ENCODE measurements at regions not wholly inside any gene's neighbourhood (a gene's known extent, or its start where the extent isn't known, plus 50 kb on each side); places are given as distances from the start of the nearest gene placed in this dataset.

DNA sequence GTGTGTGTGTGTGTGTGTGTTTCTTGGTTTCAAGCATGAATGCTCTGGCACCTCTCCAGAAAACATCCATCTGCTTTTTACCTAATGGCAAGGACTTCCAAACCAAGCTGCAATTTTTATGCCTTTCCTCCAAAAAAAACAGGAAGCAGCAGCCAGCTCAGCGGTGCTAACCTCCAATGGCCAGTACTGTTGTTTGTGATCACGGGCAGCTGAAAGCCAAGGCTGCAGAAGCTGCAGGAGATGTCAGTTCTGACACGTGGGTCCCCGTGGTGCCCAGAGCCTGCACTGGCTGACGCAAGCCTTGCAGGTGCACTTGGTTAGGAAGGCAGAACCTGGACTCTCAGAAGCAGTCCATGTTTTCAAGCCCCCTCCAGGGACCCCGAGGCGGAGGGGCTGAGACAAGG lies 313.6 kb upstream of the DDX53 start:
- DNase-seq (ENCODE audit: extremely low read depth, low read depth): peak; percentile 14
- no peak overlapping the region for H3K4me3 ChIP-seq (replicated peaks; ENCODE audit: low read depth, low read length)
- TF ChIP-seq CTCF (IDR thresholded peaks at IDR 0.05; ENCODE audit: low read depth, low read length, missing control alignments): no peak

- TF ChIP-seq CTCF (IDR thresholded peaks at IDR 0.05; ENCODE audit: low read depth, low read length, missing control alignments): no peak
- no peak overlapping the region for H3K4me3 ChIP-seq (replicated peaks; ENCODE audit: low read depth, low read length)
- no peak for DNase-seq (ENCODE audit: extremely low read depth, low read depth)
Measured at GRCh38 chrX:22689290-22689689, 310.5 kb upstream of the DDX53 start.

- TF ChIP-seq CTCF (IDR thresholded peaks at IDR 0.05; ENCODE audit: low read depth, low read length, missing control alignments): no peak
- DNase-seq (ENCODE audit: extremely low read depth, low read depth): no peak
- H3K4me3 ChIP-seq (replicated peaks; ENCODE audit: low read depth, low read length): no peak overlapping the region
Measured at GRCh38 chrX:22690116-22690515, 309.6 kb upstream of the DDX53 start.

GRCh38 chrX:22691966-22692565 lies 307.7 kb upstream of the DDX53 start:
- H3K4me3 ChIP-seq (replicated peaks; ENCODE audit: low read depth, low read length): no peak overlapping the region
- no peak for DNase-seq (ENCODE audit: extremely low read depth, low read depth)

GRCh38 chrX:22698151-22698550 lies 301.6 kb upstream of the DDX53 start:
- TF ChIP-seq CTCF (IDR thresholded peaks at IDR 0.05; ENCODE audit: low read depth, low read length, missing control alignments): no peak
- H3K4me3 ChIP-seq (replicated peaks; ENCODE audit: low read depth, low read length): no peak overlapping the region
- DNase-seq (ENCODE audit: extremely low read depth, low read depth): no peak

More at GRCh38 chrX:22691966-22692565, 307.7 kb upstream of the DDX53 start:
- no peak for TF ChIP-seq CTCF (IDR thresholded peaks at IDR 0.05; ENCODE audit: low read depth, low read length, missing control alignments)

- TF ChIP-seq CTCF (IDR thresholded peaks at IDR 0.05; ENCODE audit: low read depth, low read length, missing control alignments): no peak
- DNase-seq (ENCODE audit: extremely low read depth, low read depth): peak; percentile 55
Measured at GRCh38 chrX:22699581-22700091, 300.1 kb upstream of the DDX53 start.

GRCh38 chrX:22712942-22713341 lies 286.8 kb upstream of the DDX53 start:
- no peak for DNase-seq (ENCODE audit: extremely low read depth, low read depth)
- H3K4me3 ChIP-seq (replicated peaks; ENCODE audit: low read depth, low read length): no peak overlapping the region
- no peak for TF ChIP-seq CTCF (IDR thresholded peaks at IDR 0.05; ENCODE audit: low read depth, low read length, missing control alignments)

More at GRCh38 chrX:22699581-22700091, 300.1 kb upstream of the DDX53 start:
- no peak overlapping the region for H3K4me3 ChIP-seq (replicated peaks; ENCODE audit: low read depth, low read length)

All from HFF-Myc (cell line).